IMR-90 (cell line): ENCODE measurements at regions not wholly inside any gene's neighbourhood (a gene's known extent, or its start where the extent isn't known, plus 50 kb on each side); places are given as distances from the start of the nearest gene placed in this dataset.

Experiments used
- ATAC-seq: fragments of 200-7000 bp; cut with Tn5 transposase; 2 replicates; pipeline ENCODE4 v1.9.1; 2020; ENCODE audit warnings: low read depth, mild to moderate bottlenecking, moderate library complexity
- BruUV-seq: library from RNA; stranded (reverse); fragments of 400-500 nt; replicated peaks from 2 replicates; lab custom pipeline; 2021; lab: Mats Ljungman, UMichigan
- CTCF ChIA-PET: fragments of 300-600 bp; formaldehyde crosslinking; extraction: SDS; loops from one replicate; lab custom pipeline; 2021; ENCODE audit warnings: antibody characterized with exemption; lab: Yijun Ruan, JAX
- POLR2A ChIA-PET: fragments of 300-600 bp; sonication (Branson Sonifier 250); formaldehyde crosslinking; loops from one replicate; lab custom pipeline; 2022; ENCODE audit warnings: antibody characterized with exemption; ENCODE audit not compliant: unreplicated experiment; lab: Charles Lee
- DNase-seq: peaks from one replicate; pipeline ENCODE4 v3.0.0; 2013
- H2AFZ ChIP-seq: replicated peaks from 2 replicates; pipeline ENCODE3; 2013; ENCODE audit warnings: low read length, mild to moderate bottlenecking; ENCODE audit not compliant: poor library complexity
- H2AK5ac ChIP-seq: 2 replicates; pipeline ENCODE4 v1.6.1; 2013; ENCODE audit warnings: low read depth, low read length, inconsistent platforms
- H2AK9ac ChIP-seq: replicated peaks from 2 replicates; pipeline ENCODE3; 2013; ENCODE audit warnings: mild to moderate bottlenecking, low read depth, low read length, moderate library complexity; ENCODE audit not compliant: poor library complexity
- H2BK120ac ChIP-seq: 2 replicates; pipeline ENCODE4 v1.6.1; 2013; ENCODE audit warnings: low read depth, low read length, inconsistent platforms
- H2BK15ac ChIP-seq: 3 replicates; pipeline ENCODE4 v1.6.1; 2013; ENCODE audit warnings: low read depth, low read length, inconsistent platforms
- H2BK20ac ChIP-seq: 2 replicates; pipeline ENCODE4 v1.6.1; 2013; ENCODE audit warnings: low read depth, mild to moderate bottlenecking, inconsistent platforms, low read length, moderate library complexity
- H2BK5ac ChIP-seq: 2 replicates; pipeline ENCODE4 v1.6.1; 2013; ENCODE audit warnings: mild to moderate bottlenecking, low read depth, low read length, inconsistent platforms; ENCODE audit not compliant: poor library complexity, severe bottlenecking
- H3K14ac ChIP-seq: replicated peaks from 2 replicates; pipeline ENCODE4 v1.6.1; 2013; ENCODE audit warnings: low read depth, low read length, inconsistent platforms
- H3K18ac ChIP-seq: 2 replicates; pipeline ENCODE4 v1.6.1; 2013; ENCODE audit warnings: low read depth, low read length, control low read depth
- H3K23ac ChIP-seq: 2 replicates; pipeline ENCODE4 v1.6.1; 2013; ENCODE audit warnings: low read depth, low read length, inconsistent platforms
- H3K27ac ChIP-seq: 2 replicates; pipeline ENCODE4 v1.5.1; 2013; ENCODE audit warnings: mild to moderate bottlenecking, control low read depth, low read length; ENCODE audit not compliant: insufficient read depth
- H3K27me3 ChIP-seq: 2 replicates; pipeline ENCODE4 v1.6.1; 2013; ENCODE audit warnings: low read length; ENCODE audit not compliant: control insufficient read depth, insufficient read depth
- H3K36me3 ChIP-seq: 2 replicates; pipeline ENCODE4 v1.6.1; 2013; ENCODE audit warnings: low read length, mixed read lengths; ENCODE audit not compliant: control insufficient read depth, insufficient read depth
- H3K4ac ChIP-seq: 2 replicates; pipeline ENCODE4 v1.6.1; 2013; ENCODE audit warnings: low read depth, low read length, inconsistent platforms
- H3K4me1 ChIP-seq: 2 replicates; pipeline ENCODE4 v1.6.1; 2013; ENCODE audit warnings: low read length, mixed read lengths; ENCODE audit not compliant: control insufficient read depth, insufficient read depth
- H3K4me2 ChIP-seq: 2 replicates; pipeline ENCODE4 v1.6.1; 2013; ENCODE audit warnings: low read depth, mild to moderate bottlenecking, control low read depth, low read length, moderate library complexity
- H3K4me3 ChIP-seq: 2 replicates; pipeline ENCODE4 v1.5.1; 2013; ENCODE audit warnings: low read depth, mild to moderate bottlenecking, control low read depth, low read length, moderate library complexity; ENCODE audit not compliant: insufficient read depth
- H3K56ac ChIP-seq: 2 replicates; pipeline ENCODE4 v1.6.1; 2013; ENCODE audit warnings: low read length, inconsistent platforms; ENCODE audit not compliant: insufficient read depth; ENCODE audit errors: extremely low read depth
- H3K79me1 ChIP-seq, 2 experiments: 2 replicates each; pipeline ENCODE4 v1.6.1; 2013; ENCODE audit warnings: low read length in 2 of 2, inconsistent platforms in 1 of 2, low read depth in 1 of 2
- H3K9ac ChIP-seq: 2 replicates; pipeline ENCODE4 v1.6.1; 2013; ENCODE audit warnings: low read depth, low read length, control low read depth
- H3K9me1 ChIP-seq: 2 replicates; pipeline ENCODE4 v1.6.1; 2013; ENCODE audit warnings: low read length, inconsistent platforms; ENCODE audit not compliant: insufficient read depth
- H3K9me3 ChIP-seq: 2 replicates; pipeline ENCODE4 v1.6.1; 2013; ENCODE audit warnings: low read length; ENCODE audit not compliant: control insufficient read depth, insufficient read depth
- H4K20me1 ChIP-seq: 2 replicates; pipeline ENCODE4 v1.6.1; 2013; ENCODE audit warnings: low read length, inconsistent platforms; ENCODE audit not compliant: insufficient read depth
- H4K5ac ChIP-seq: 2 replicates; pipeline ENCODE4 v1.6.1; 2013; ENCODE audit warnings: mild to moderate bottlenecking, low read depth, low read length, control low read depth
- H4K8ac ChIP-seq, 2 experiments: 2 replicates each; pipeline ENCODE4 v1.6.1; 2013; ENCODE audit warnings: low read depth in 2 of 2, low read length in 2 of 2, control low read depth in 1 of 2, inconsistent platforms in 1 of 2
- H4K91ac ChIP-seq: 2 replicates; pipeline ENCODE4 v1.6.1; 2013; ENCODE audit warnings: low read depth, low read length, inconsistent platforms; ENCODE audit not compliant: insufficient read depth
- BHLHE40 ChIP-seq: fragments of 150-350 bp; IDR thresholded peaks from 2 replicates; pipeline ENCODE4 v1.6.1; 2016; ENCODE audit warnings: mild to moderate bottlenecking, low read depth, low read length
- CHD1 ChIP-seq: IDR thresholded peaks from 2 replicates; pipeline ENCODE4 v1.6.1; 2012; ENCODE audit warnings: low read depth, low read length, improper control_type of control experiment
- ELK1 ChIP-seq: fragments of 150-350 bp; IDR thresholded peaks from 2 replicates; pipeline ENCODE4 v1.6.1; 2016; ENCODE audit warnings: low read depth, mild to moderate bottlenecking, low read length, moderate library complexity, borderline replicate concordance
- FOS ChIP-seq: fragments of 150-350 bp; IDR thresholded peaks from 2 replicates; pipeline ENCODE4 v1.6.1; 2016; ENCODE audit warnings: low read depth, low read length
- MXI1 ChIP-seq: IDR thresholded peaks from 2 replicates; pipeline ENCODE4 v1.6.1; 2012; ENCODE audit warnings: low read depth, mild to moderate bottlenecking, low read length, moderate library complexity, borderline replicate concordance
- NFE2L2 ChIP-seq: fragments of 150-350 bp; IDR thresholded peaks from 2 replicates; pipeline ENCODE4 v1.6.1; 2016; ENCODE audit warnings: low read depth, mild to moderate bottlenecking, low read length
- RAD21 ChIP-seq: IDR thresholded peaks from 2 replicates; pipeline ENCODE4 v1.6.1; 2012; ENCODE audit warnings: low read length, improper control_type of control experiment
- RFX5 ChIP-seq: IDR thresholded peaks from 2 replicates; pipeline ENCODE4 v1.8.0; 2012; ENCODE audit warnings: low read depth, mild to moderate bottlenecking, low read length, moderate library complexity
- SMC3 ChIP-seq: fragments of 150-350 bp; IDR thresholded peaks from 2 replicates; pipeline ENCODE4 v1.6.1; 2016; ENCODE audit warnings: low read depth, mild to moderate bottlenecking, antibody characterized with exemption, low read length, moderate library complexity
- USF2 ChIP-seq: fragments of 150-350 bp; IDR thresholded peaks from 2 replicates; pipeline ENCODE4 v1.6.1; 2017; ENCODE audit warnings: mild to moderate bottlenecking, antibody characterized with exemption, low read length, low read depth
- WGBS, 2 experiments: methylation state at CpG; one replicate each; pipeline versions ENCODE4 v1.1.5 to v1.1.7; 2013; ENCODE audit warnings: missing lambda C conversion rate in 2 of 2; ENCODE audit not compliant: insufficient read length in 1 of 2; ENCODE audit errors: extremely low coverage in 2 of 2; 5-methylcytosine and 5-hydroxymethylcytosine counted together
- dilution Hi-C: fragments of 300-500 bp; cut with HindIII; formaldehyde crosslinking; loops from one replicate; pipeline ENCODE4 v1.14.3; 2018; ENCODE audit warnings: low sequenced_read_pairs; ENCODE audit not compliant: unreplicated experiment
- in situ Hi-C: fragments of 300-500 bp; cut with MboI; formaldehyde crosslinking; loops from 3 replicates; pipeline ENCODE4 v1.14.3; 2019; ENCODE audit warnings: low sequenced_read_pairs, inconsistent platforms, mixed read lengths
- intact Hi-C: fragments of 100-400 bp; cut with micrococcal nuclease; formaldehyde crosslinking; loops from 2 replicates; pipeline ENCODE4 v1.10.0; 2022
- TF ChIP-seq, protein P1 (sequence below): conservative IDR thresholded peaks from 2 replicates; pipeline ENCODE4 v1.5.1; 2012; ENCODE audit warnings: mild to moderate bottlenecking, low read depth, low read length, improper control_type of control experiment

- in situ Hi-C loops: no loop called here
- no peak overlapping the region for H3K56ac ChIP-seq
- no TSS peak for BruUV-seq
- ATAC-seq (no peak; the same call in 1 of the 2 replicates), DNase-seq (peak; percentile 44)
- H3K4ac ChIP-seq: no peak overlapping the region
- peaks cover 10% of the 10 kb centered on the region; the same call in 1 of the 2 replicates for H3K4me1 ChIP-seq
- no peak for TF ChIP-seq NFE2L2
- no peak for TF ChIP-seq USF2
- TF ChIP-seq SMC3: no peak
- no peak for TF ChIP-seq ELK1
- TF ChIP-seq, protein P1, sequence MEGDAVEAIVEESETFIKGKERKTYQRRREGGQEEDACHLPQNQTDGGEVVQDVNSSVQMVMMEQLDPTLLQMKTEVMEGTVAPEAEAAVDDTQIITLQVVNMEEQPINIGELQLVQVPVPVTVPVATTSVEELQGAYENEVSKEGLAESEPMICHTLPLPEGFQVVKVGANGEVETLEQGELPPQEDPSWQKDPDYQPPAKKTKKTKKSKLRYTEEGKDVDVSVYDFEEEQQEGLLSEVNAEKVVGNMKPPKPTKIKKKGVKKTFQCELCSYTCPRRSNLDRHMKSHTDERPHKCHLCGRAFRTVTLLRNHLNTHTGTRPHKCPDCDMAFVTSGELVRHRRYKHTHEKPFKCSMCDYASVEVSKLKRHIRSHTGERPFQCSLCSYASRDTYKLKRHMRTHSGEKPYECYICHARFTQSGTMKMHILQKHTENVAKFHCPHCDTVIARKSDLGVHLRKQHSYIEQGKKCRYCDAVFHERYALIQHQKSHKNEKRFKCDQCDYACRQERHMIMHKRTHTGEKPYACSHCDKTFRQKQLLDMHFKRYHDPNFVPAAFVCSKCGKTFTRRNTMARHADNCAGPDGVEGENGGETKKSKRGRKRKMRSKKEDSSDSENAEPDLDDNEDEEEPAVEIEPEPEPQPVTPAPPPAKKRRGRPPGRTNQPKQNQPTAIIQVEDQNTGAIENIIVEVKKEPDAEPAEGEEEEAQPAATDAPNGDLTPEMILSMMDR: no peak
- TF ChIP-seq MXI1: no peak
- no peak for TF ChIP-seq RFX5
- no peak for TF ChIP-seq CHD1
- TF ChIP-seq FOS: no peak
- TF ChIP-seq BHLHE40: no peak
- no peak for TF ChIP-seq RAD21
- no peaks in the 10 kb centered on the region for H4K20me1 ChIP-seq
- no peak overlapping the region for H4K91ac ChIP-seq
- H2AFZ ChIP-seq: peak overlapping the region; percentile 18
- no peak overlapping the region for H4K5ac ChIP-seq
- intact Hi-C loops: no loop called here
- no peaks in the 10 kb centered on the region for H3K79me1 ChIP-seq
- H2AK5ac ChIP-seq: peak overlapping the region; percentile 8; the same call in 1 of the 2 replicates
- no peaks in the 10 kb centered on the region for H3K36me3 ChIP-seq
- ChIA-PET CTCF (interaction anchor here (0.6 kb wide), 1 partner anchor 106 kb away, joined by 4 read pairs; no protein-coding TSS in a partner anchor), POLR2A (no interaction called here)
- H3K9me1 ChIP-seq: no peaks in the 10 kb centered on the region
- H4K8ac ChIP-seq: no peak overlapping the region
- 88% methylated on average over 10 of the region's 32 CpGs; no CpG with 5 or more reads in 1 of the 2 experiments for WGBS, 2 experiments
- H3K23ac ChIP-seq: no peak overlapping the region
- no peak overlapping the region for H3K18ac ChIP-seq
- no peak overlapping the region for H2BK5ac ChIP-seq
- H2BK20ac ChIP-seq: no peak overlapping the region
- no peaks in the 10 kb centered on the region for H3K9me3 ChIP-seq
- H3K14ac ChIP-seq: peak overlapping the region; percentile 6; the same call in 1 of the 2 replicates
- H3K4me3 ChIP-seq: no peak overlapping the region
- H3K27me3 ChIP-seq: peaks cover 8% of the 10 kb centered on the region
- H3K4me2 ChIP-seq: no peak overlapping the region
- dilution Hi-C loops: no loop called here
- no peak overlapping the region; the same call in 2 of the 3 replicates for H2BK15ac ChIP-seq
- H3K27ac ChIP-seq: no peak overlapping the region
- H3K9ac ChIP-seq: no peak overlapping the region
- H2AK9ac ChIP-seq: no peak overlapping the region
- no peak overlapping the region for H2BK120ac ChIP-seq
These were observed 76.0 kb downstream of the METRNL start for GRCh38 chr17:83155128-83156121.
